ENCODE measurements at regions not wholly inside any gene's neighbourhood (a gene's known extent, or its start where the extent isn't known, plus 50 kb on each side); places are given as distances from the start of the nearest gene placed in this dataset.
A peak's percentile ranks its signal among the peaks of the same experiment; 100 is the strongest.

- DNase-seq, result no peak
These were observed 68.4 kb upstream of the DLK1 start for GRCh38 chr14:100658181-100658886.

- no peak for DNase-seq
These were observed 67.2 kb upstream of the DLK1 start for GRCh38 chr14:100659345-100660001.

DNA sequence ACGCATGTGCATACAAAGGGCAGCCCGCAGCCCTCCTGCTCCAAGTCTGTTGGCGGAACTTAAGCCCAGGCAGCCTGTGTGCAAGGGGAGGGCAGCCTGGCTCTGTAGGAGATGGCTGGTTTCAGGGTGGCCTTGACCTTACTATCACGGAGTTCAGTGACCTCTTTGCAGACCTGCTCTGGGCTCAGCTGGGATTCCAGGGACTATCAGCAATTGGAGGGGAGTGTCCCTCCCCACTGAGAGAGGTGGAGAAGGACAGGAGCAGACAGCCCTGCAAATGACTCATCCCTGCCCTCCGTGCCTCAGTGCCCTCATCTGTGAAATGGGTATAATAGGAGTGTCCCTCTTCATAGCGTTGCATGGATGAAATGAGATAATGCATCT lies 66.2 kb upstream of the DLK1 start:
- DNase-seq, result no peak

DNA sequence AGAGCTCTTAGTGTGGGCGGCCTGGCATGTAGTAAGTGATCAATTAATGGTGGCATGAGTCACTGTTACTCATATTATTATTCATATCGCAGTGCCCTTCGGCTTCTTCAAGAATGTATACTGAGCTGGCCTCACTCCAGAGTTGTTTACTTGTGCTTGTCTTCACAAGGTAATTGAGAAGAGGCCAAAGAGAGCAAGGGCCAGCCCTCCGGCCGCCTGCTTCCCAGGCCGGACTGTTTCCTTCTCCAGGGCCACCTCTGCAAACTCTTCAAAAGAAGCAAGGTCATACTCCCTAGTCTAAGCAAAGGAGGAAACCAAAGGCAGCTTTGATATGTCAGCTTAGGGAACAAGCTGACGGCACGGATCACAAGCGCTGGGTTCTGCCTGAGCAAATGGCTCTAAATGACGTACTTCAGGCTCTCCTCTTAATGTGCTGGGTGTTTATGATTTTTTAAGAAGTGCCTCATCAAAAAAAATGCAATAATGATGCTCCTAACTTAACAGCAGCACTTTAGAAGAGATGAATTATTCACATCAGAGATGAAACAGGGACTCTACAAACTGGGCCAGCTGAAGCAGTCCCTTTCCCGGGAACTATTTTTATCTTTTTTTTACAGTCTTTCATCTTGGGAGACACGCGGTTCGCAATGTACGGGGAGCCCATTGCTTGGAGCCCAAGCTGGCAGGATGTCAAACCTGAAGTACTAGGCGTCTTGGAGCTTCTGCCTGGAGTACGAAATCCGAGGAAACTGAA lies 65.6 kb upstream of the DLK1 start:
- peak in 9 of 56 donors; percentile 8 to 65 (median 34) for DNase-seq

DNA sequence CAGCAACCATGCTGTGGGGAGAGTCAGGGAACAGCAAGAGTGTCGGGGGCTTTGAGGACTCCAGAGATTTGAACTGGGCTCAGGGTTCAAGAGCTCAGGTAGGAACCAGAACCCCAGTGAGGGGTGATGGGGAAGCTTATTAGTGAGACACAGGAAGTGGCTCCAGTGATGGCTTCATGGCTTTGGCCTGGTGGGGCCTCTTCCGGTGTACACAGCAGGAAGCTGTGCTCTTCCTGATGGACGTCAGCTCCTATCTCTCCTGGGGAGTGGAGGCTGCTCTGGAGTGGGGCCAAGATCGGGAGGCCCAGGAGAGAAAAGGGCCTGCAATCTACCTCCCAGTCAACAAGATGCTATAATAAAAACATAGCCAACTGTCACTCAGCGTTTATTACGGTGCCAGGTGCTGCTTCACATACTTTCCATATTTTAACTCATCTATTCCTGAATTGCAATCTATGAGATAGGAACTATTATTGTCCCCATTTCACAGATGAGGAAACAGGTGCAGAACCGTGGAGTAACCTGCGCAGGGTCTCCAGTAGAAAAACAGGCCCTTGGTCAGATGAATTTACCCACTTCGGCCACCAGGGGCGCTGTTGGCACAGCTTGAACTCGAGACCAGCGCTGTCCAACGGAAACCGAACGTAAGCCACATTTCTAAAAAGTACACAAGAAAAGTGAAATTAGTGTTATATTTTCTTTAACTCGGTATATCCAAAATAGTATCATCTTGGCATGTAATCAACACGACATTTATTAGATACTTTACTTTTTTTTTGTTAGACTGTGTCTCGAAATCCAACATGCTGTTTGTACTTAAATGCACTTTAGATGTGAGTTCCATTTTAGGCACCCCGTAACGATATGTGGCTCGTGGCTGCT lies 63.6 kb upstream of the DLK1 start:
- peak in 31 of 56 donors; percentile 8 to 80 (median 39) for DNase-seq

- DNase-seq, result no peak
These were observed 63.0 kb upstream of the DLK1 start for GRCh38 chr14:100663761-100664052.

GRCh38 chr14:100664231-100664630 lies 62.5 kb upstream of the DLK1 start:
- no peak for DNase-seq

- DNase-seq, result no peak
These were observed 61.7 kb upstream of the DLK1 start for GRCh38 chr14:100664841-100665510.

GRCh38 chr14:100665511-100666032 lies 61.1 kb upstream of the DLK1 start:
- peak in 13 of 56 donors; percentile 8 to 54 (median 28) for DNase-seq

GRCh38 chr14:100666403-100666802 lies 60.3 kb upstream of the DLK1 start:
- no peak for DNase-seq

DNA sequence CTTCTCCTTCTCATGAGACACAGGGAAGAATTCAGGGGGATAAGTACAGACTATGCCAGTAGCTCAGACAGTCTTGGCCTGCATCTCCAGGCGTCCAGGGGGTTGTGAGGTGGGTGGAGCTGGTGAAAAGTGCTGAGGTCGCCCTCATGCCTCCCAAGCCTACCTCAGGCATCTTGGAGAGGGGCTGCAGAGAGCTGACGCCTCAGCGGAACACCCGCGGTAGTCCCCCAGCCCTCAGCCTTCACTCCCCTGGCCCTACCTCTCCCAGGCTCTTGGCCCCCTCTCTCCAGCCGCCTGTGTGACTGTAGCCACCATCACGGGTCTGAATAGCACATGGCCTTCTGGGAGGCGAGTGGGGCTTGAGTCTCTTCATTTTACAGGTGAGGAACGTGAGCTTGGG lies 59.8 kb upstream of the DLK1 start:
- no peak for DNase-seq

DNA sequence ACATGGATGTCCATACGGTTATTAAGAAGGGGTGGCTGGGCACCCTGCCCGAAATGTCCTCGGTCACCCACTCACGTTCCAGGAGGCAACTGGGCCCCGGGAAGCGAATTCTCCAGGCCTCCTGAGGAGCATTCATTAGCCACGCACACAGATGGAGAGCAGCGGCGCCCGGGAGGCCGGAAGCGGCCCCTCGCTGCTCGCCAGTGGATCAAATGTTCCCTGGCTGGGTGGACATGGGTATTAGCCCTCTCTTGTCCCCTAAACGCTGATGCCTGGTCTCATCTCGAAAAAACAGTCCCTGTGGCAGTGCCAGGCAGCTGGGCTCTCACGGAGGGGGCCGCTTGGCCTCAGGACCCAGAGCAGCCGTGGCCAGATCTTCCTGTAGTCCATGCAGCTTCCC lies 59.0 kb upstream of the DLK1 start:
- DNase-seq, result no peak

DNA sequence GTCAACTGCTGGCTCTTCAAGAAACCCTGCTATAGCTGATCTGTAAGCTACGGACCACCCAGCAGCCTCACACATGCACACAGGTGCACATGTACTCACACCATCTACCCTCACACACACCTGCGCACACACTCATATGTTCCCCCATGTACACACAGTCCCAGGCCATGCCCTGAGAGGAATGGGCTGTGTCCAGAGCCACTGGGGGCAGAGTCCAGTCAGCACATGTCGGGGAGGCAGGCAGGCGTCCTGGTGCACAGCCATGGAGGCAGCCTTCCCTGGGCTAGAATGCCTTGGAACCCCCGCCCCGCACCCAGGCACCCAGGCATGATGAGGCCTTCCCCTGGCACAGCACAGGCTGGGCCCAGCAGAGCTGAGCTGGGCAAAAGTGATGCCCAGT lies 58.3 kb upstream of the DLK1 start:
- DNase-seq, result no peak

GRCh38 chr14:100669011-100669412 lies 57.7 kb upstream of the DLK1 start:
- DNase-seq, result no peak

DNA sequence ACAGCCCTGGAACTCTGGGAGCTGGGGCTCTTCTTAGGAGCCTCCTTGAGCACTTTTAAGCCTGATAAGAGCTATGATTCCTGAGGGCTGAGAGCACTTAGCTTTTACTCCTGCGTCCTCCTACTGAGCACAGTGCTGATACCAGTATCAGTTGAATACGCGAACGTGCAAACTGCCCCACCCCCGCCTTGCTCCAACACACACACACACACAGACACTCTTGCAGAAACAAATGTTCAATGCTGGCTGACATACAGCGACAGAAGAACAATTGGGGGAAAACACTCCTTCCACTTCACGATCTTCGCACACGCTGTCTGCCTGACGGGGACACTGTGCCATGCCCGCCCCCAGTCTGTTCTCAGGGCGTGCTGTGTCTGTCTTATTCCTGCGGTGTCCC lies 57.2 kb upstream of the DLK1 start:
- DNase-seq, result peak in 1 of 56 donors; percentile 13

- no peak for DNase-seq
These were observed 56.5 kb upstream of the DLK1 start for GRCh38 chr14:100670017-100670752.

DNA sequence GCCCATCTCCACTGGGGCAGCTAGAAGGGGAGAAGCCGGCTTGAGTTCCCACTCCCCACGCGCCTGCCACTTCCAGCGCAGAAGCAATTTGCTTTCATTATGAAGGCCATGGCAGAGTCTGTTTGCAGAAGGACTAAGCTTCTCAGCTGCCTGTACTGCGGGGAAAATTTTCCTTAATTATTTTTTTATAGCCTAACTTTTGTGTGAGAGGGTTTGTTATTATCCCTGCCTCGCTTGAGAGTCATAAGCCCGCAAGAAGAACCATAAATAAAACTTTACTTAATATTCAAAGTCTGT lies 56.0 kb upstream of the DLK1 start:
- DNase-seq, result no peak

DNA sequence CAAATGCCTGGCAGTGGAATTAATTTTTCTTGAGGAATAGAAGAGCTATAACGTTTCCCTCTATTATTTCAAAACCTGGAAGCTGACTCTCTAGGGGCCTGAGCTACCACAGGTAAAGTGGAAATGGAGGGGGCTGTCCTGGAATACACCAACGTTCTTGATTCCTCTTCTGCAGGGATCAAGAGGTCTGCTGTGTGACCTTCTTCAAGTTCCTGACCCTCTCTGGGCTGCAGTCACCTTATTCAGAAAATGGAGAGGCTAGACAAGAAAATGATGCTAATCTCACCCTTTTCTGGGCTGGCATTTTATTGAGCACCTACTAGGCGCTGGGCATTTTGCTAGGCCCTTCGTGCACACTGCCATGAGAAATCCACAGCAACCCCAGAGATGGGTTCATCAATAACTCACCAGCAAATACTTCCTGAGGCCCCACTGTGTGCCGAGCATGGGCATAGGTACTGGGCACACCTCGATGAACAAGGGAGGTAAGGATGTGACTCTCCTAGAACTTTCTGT lies 55.2 kb upstream of the DLK1 start:
- no peak for DNase-seq

- no peak for DNase-seq
These were observed 54.8 kb upstream of the DLK1 start for GRCh38 chr14:100671906-100672305.

Measured in amygdala (tissue), 56 donors.